B cell (primary cell): ENCODE measurements at regions not wholly inside any gene's neighbourhood (a gene's known extent, or its start where the extent isn't known, plus 50 kb on each side); places are given as distances from the start of the nearest gene placed in this dataset.

ENCODE experiments used
- CTCF ChIP-seq: fragments of 200-600 bp; IDR thresholded peaks from one replicate; pipeline ENCODE4 v1.8.0; 2022; ENCODE audit warnings: antibody characterized with exemption, mild to moderate bottlenecking
- EZH2 ChIP-seq: IDR thresholded peaks from 2 replicates; pipeline ENCODE4 v1.6.1; 2012; ENCODE audit warnings: borderline replicate concordance, low read depth, mild to moderate bottlenecking, moderate library complexity, low read length; ENCODE audit not compliant: insufficient read depth, poor library complexity, severe bottlenecking

GRCh38 chr1:102089791-102090190, 93.1 kb upstream of the OLFM3 start:
- no peak for TF ChIP-seq CTCF
- no peak for TF ChIP-seq EZH2
